ENCODE measurements at regions not wholly inside any gene's neighbourhood (a gene's known extent, or its start where the extent isn't known, plus 50 kb on each side); places are given as distances from the start of the nearest gene placed in this dataset.

DNA sequence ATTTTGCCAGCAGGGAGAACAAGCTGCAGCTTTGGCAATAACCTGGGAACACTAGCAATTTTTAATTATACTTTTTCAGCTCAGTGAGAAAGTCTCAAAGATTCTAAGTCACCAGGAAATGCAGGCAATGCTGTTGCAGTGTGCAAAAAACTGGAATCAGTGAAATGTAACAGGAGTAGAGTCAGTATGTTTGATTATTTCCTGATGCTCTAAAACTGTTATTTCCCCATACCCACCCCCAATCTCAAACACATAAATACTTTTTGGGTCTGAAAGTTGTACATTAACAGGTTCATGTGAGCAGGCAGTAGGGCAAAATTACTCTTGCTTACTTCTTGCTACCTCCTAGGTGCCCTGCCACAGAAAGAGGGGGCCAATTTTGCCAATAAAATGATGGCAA, 65.4 kb upstream of the BEND6 start:
- TF ChIP-seq, protein P1, sequence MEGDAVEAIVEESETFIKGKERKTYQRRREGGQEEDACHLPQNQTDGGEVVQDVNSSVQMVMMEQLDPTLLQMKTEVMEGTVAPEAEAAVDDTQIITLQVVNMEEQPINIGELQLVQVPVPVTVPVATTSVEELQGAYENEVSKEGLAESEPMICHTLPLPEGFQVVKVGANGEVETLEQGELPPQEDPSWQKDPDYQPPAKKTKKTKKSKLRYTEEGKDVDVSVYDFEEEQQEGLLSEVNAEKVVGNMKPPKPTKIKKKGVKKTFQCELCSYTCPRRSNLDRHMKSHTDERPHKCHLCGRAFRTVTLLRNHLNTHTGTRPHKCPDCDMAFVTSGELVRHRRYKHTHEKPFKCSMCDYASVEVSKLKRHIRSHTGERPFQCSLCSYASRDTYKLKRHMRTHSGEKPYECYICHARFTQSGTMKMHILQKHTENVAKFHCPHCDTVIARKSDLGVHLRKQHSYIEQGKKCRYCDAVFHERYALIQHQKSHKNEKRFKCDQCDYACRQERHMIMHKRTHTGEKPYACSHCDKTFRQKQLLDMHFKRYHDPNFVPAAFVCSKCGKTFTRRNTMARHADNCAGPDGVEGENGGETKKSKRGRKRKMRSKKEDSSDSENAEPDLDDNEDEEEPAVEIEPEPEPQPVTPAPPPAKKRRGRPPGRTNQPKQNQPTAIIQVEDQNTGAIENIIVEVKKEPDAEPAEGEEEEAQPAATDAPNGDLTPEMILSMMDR (IDR thresholded peaks at IDR 0.05), result no peak
- no peak for TF ChIP-seq POLR2A (IDR thresholded peaks at IDR 0.05)
